ENCODE measurements at regions not wholly inside any gene's neighbourhood (a gene's known extent, or its start where the extent isn't known, plus 50 kb on each side); places are given as distances from the start of the nearest gene placed in this dataset.
A peak's percentile ranks its signal among the peaks of the same experiment; 100 is the strongest.

GRCh38 chr4:52253025-52253424, 201.9 kb downstream of the SPATA18 start:
- DNase-seq: no peak
- Histone ChIP-seq H3K4me1 (peaks cover 0 to 13% (median 11%) of the 10 kb centered on the region in 4 donors), H3K36me3 (no peaks in the 10 kb centered on the region), H3K27ac (no peak overlapping the region), H3K27me3 (no peaks in the 10 kb centered on the region), H3K9me3 (peaks cover 0 to 3% (median 0%) of the 10 kb centered on the region in 4 donors), H3K4me3 (no peak overlapping the region)
- intact Hi-C loops (cut with DNase I): no loop called here
- TF ChIP-seq EP300 (IDR thresholded peaks at IDR 0.05) (no peak), CTCF (IDR thresholded peaks at IDR 0.05) (no peak), POLR2A (IDR thresholded peaks at IDR 0.05) (no peak), POLR2AphosphoS5 (IDR thresholded peaks at IDR 0.05) (no peak)
- WGBS, 2 donors: 64 to 83% methylated on average over 5 of the region's 5 CpGs

- no peak overlapping the region for H3K27ac ChIP-seq
- H3K36me3 ChIP-seq: no peaks in the 10 kb centered on the region
- 67 to 82% methylated on average over 2 of the region's 2 CpGs for WGBS, 2 donors
- no peaks in the 10 kb centered on the region for H3K27me3 ChIP-seq
- intact Hi-C loops (cut with DNase I): no loop called here
- H3K4me3 ChIP-seq: no peak overlapping the region
- peaks cover 0 to 3% (median 0%) of the 10 kb centered on the region in 4 donors for H3K9me3 ChIP-seq
- peaks cover 0 to 4% (median 0%) of the 10 kb centered on the region in 4 donors for H3K4me1 ChIP-seq
- no peak for DNase-seq
- TF ChIP-seq EP300 (IDR thresholded peaks at IDR 0.05) (no peak), POLR2A (IDR thresholded peaks at IDR 0.05) (no peak), CTCF (IDR thresholded peaks at IDR 0.05) (no peak), POLR2AphosphoS5 (IDR thresholded peaks at IDR 0.05) (no peak)
These were observed 205.4 kb downstream of the SPATA18 start for GRCh38 chr4:52256522-52256921.

DNA sequence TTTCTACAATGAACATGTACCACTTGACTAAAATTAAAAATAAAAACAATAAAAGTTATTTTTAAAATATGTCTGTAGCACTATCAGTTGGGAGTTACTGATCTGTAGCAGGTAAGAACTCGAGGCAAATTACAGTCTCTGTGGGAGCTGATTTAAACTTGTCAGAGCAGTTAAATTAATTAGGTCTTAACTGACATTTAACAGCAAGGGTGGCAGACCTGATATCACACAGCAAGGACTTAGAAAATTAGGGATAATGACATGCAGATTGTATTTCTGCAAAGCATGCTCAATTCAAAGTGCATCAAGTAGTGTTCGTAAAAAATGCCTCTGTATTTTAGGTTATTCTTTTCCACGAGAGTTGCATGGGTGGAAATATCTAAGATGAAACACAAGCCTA, 208.9 kb downstream of the SPATA18 start:
- DNase-seq: no peak
- WGBS, 2 donors: 73 to 74% methylated on average over 3 of the region's 3 CpGs
- no peaks in the 10 kb centered on the region for H3K27me3 ChIP-seq
- H3K27ac ChIP-seq: no peak overlapping the region
- no peak for TF ChIP-seq EP300 (IDR thresholded peaks at IDR 0.05)
- no peak for TF ChIP-seq POLR2A (IDR thresholded peaks at IDR 0.05)
- H3K9me3 ChIP-seq: no peaks in the 10 kb centered on the region
- peaks cover 0 to 4% (median 0%) of the 10 kb centered on the region in 4 donors for H3K4me1 ChIP-seq
- H3K4me3 ChIP-seq: no peak overlapping the region
- H3K36me3 ChIP-seq: no peaks in the 10 kb centered on the region
- intact Hi-C loops (cut with DNase I): no loop called here

- TF ChIP-seq POLR2AphosphoS5 (IDR thresholded peaks at IDR 0.05) (no peak), POLR2A (IDR thresholded peaks at IDR 0.05) (no peak), CTCF (IDR thresholded peaks at IDR 0.05) (no peak), EP300 (IDR thresholded peaks at IDR 0.05) (no peak)
- H3K4me3 ChIP-seq: no peak overlapping the region
- intact Hi-C loops (cut with DNase I): no loop called here
- DNase-seq: peak; percentile 64
- peak overlapping the region in 1 of 4 donors; percentile 19 for H3K27ac ChIP-seq
- no peaks in the 10 kb centered on the region for H3K27me3 ChIP-seq
- peaks cover 0 to 4% (median 0%) of the 10 kb centered on the region in 4 donors for H3K4me1 ChIP-seq
- H3K36me3 ChIP-seq: no peaks in the 10 kb centered on the region
- 42 to 51% methylated on average over 6 of the region's 6 CpGs for WGBS, 2 donors
- no peaks in the 10 kb centered on the region for H3K9me3 ChIP-seq
These were observed 209.6 kb downstream of the SPATA18 start for GRCh38 chr4:52260514-52261210.

DNA sequence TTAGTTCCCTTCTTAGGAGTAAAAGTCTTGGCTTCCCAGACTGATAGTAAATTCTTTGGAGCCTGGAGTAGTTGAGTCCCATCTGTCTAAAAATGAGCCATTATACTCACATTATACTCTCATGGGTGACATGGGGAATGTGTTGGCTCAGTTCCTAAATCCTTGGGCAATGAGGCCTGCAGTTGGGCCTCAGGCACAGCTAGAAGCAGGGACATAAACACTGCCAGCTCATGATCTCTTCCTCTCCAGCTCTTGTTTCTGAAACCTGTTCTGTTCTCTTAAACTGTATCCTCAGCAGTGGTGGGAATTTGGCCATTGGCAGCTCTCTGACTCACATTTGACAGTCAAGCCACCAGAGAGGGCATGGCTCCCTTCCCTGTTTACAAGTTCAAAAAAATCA, 212.5 kb downstream of the SPATA18 start:
- DNase-seq: no peak
- no peak for TF ChIP-seq EP300 (IDR thresholded peaks at IDR 0.05)
- no peak for TF ChIP-seq POLR2A (IDR thresholded peaks at IDR 0.05)
- H3K27ac ChIP-seq: no peak overlapping the region

More for the DNA sequence above, 212.5 kb downstream of the SPATA18 start:
- Histone ChIP-seq H3K27me3 (no peaks in the 10 kb centered on the region), H3K9me3 (no peaks in the 10 kb centered on the region), H3K36me3 (no peaks in the 10 kb centered on the region), H3K4me3 (no peak overlapping the region), H3K4me1 (peaks cover 0 to 10% (median 2%) of the 10 kb centered on the region in 4 donors)
- intact Hi-C loops (cut with DNase I): no loop called here
